WTC11 (cell line): ENCODE measurements at regions not wholly inside any gene's neighbourhood (a gene's known extent, or its start where the extent isn't known, plus 50 kb on each side); places are given as distances from the start of the nearest gene placed in this dataset.

Experiments used
- GABPB1 ChIP-seq: sonication (generic); formaldehyde crosslinking; IDR thresholded peaks from 2 replicates; pipeline ENCODE4 v1.8.1; 2023; ENCODE audit warnings: mild to moderate bottlenecking, missing genetic modification reagents
- NR2C2 ChIP-seq: sonication (generic); formaldehyde crosslinking; IDR thresholded peaks from 2 replicates; pipeline ENCODE4 v1.8.0; 2022; ENCODE audit warnings: mild to moderate bottlenecking, missing genetic modification reagents
- RELA ChIP-seq: sonication (generic); formaldehyde crosslinking; IDR thresholded peaks from 2 replicates; pipeline ENCODE4 v1.8.1; 2022; ENCODE audit warnings: missing genetic modification reagents, mild to moderate bottlenecking, borderline replicate concordance
- ZBTB43 ChIP-seq: sonication (generic); formaldehyde crosslinking; IDR thresholded peaks from 2 replicates; pipeline ENCODE4 v1.8.1; 2023; ENCODE audit warnings: mild to moderate bottlenecking, missing genetic modification reagents
- ZNF138 ChIP-seq: sonication (generic); formaldehyde crosslinking; conservative IDR thresholded peaks from 2 replicates; pipeline ENCODE4 v1.8.1; 2022; ENCODE audit warnings: mild to moderate bottlenecking, moderate library complexity, missing genetic modification reagents
- TF ChIP-seq, protein P1 (sequence below): fragments of 200-600 bp; IDR thresholded peaks from 2 replicates; pipeline ENCODE4 v1.8.0; 2022; ENCODE audit warnings: antibody characterized with exemption
- TF ChIP-seq, protein P2 (sequence below): sonication (generic); formaldehyde crosslinking; IDR thresholded peaks from 2 replicates; pipeline ENCODE4 v1.8.1; 2022; ENCODE audit warnings: low read depth, mild to moderate bottlenecking, moderate library complexity, missing genetic modification reagents, borderline replicate concordance
- TF ChIP-seq, protein P3 (sequence below): fragments of 250-450 bp; sonication (Bioruptor Pico); IDR thresholded peaks from 2 replicates; pipeline ENCODE4 v1.9.0; 2021; ENCODE audit warnings: mild to moderate bottlenecking, borderline replicate concordance

GRCh38 chr4:31328932-31329331 is 608.8 kb downstream of the PCDH7 start:
- TF ChIP-seq ZNF138 (CRISPR knock-in tag) (no peak), GABPB1 (CRISPR knock-in tag) (no peak), NR2C2 (CRISPR knock-in tag) (no peak), ZBTB43 (CRISPR knock-in tag) (no peak), RELA (no peak)
- TF ChIP-seq, protein P1, sequence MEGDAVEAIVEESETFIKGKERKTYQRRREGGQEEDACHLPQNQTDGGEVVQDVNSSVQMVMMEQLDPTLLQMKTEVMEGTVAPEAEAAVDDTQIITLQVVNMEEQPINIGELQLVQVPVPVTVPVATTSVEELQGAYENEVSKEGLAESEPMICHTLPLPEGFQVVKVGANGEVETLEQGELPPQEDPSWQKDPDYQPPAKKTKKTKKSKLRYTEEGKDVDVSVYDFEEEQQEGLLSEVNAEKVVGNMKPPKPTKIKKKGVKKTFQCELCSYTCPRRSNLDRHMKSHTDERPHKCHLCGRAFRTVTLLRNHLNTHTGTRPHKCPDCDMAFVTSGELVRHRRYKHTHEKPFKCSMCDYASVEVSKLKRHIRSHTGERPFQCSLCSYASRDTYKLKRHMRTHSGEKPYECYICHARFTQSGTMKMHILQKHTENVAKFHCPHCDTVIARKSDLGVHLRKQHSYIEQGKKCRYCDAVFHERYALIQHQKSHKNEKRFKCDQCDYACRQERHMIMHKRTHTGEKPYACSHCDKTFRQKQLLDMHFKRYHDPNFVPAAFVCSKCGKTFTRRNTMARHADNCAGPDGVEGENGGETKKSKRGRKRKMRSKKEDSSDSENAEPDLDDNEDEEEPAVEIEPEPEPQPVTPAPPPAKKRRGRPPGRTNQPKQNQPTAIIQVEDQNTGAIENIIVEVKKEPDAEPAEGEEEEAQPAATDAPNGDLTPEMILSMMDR, result no peak
- TF ChIP-seq, protein P2, sequence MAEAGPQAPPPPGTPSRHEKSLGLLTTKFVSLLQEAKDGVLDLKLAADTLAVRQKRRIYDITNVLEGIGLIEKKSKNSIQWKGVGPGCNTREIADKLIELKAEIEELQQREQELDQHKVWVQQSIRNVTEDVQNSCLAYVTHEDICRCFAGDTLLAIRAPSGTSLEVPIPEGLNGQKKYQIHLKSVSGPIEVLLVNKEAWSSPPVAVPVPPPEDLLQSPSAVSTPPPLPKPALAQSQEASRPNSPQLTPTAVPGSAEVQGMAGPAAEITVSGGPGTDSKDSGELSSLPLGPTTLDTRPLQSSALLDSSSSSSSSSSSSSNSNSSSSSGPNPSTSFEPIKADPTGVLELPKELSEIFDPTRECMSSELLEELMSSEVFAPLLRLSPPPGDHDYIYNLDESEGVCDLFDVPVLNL (CRISPR knock-in tag), result no peak
- TF ChIP-seq, protein P3, sequence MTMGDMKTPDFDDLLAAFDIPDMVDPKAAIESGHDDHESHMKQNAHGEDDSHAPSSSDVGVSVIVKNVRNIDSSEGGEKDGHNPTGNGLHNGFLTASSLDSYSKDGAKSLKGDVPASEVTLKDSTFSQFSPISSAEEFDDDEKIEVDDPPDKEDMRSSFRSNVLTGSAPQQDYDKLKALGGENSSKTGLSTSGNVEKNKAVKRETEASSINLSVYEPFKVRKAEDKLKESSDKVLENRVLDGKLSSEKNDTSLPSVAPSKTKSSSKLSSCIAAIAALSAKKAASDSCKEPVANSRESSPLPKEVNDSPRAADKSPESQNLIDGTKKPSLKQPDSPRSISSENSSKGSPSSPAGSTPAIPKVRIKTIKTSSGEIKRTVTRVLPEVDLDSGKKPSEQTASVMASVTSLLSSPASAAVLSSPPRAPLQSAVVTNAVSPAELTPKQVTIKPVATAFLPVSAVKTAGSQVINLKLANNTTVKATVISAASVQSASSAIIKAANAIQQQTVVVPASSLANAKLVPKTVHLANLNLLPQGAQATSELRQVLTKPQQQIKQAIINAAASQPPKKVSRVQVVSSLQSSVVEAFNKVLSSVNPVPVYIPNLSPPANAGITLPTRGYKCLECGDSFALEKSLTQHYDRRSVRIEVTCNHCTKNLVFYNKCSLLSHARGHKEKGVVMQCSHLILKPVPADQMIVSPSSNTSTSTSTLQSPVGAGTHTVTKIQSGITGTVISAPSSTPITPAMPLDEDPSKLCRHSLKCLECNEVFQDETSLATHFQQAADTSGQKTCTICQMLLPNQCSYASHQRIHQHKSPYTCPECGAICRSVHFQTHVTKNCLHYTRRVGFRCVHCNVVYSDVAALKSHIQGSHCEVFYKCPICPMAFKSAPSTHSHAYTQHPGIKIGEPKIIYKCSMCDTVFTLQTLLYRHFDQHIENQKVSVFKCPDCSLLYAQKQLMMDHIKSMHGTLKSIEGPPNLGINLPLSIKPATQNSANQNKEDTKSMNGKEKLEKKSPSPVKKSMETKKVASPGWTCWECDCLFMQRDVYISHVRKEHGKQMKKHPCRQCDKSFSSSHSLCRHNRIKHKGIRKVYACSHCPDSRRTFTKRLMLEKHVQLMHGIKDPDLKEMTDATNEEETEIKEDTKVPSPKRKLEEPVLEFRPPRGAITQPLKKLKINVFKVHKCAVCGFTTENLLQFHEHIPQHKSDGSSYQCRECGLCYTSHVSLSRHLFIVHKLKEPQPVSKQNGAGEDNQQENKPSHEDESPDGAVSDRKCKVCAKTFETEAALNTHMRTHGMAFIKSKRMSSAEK (CRISPR knock-in tag), result no peak
